K562 (cell line): ENCODE measurements at regions not wholly inside any gene's neighbourhood (a gene's known extent, or its start where the extent isn't known, plus 50 kb on each side); places are given as distances from the start of the nearest gene placed in this dataset.

Experiments
- ATAC-seq: fragments of 200-7000 bp; cut with Tn5 transposase; 3 replicates; pipeline ENCODE4 v1.9.1; 2020; ENCODE audit warnings: moderate library complexity
- BruUV-seq: library from RNA; stranded (reverse); fragments of 400-500 nt; replicated peaks from 2 replicates; lab custom pipeline; 2021; lab: Mats Ljungman, UMichigan
- CTCF ChIA-PET: fragments of 300-600 bp; formaldehyde crosslinking; extraction: SDS; loops from one replicate; lab custom pipeline; 2021; ENCODE audit warnings: low intra/inter-chr PET ratio; lab: Yijun Ruan, JAX
- POLR2A ChIA-PET: fragments of 300-600, 350-650 bp; sonication (Branson Sonifier 250); formaldehyde crosslinking; extraction: SDS; loops from one replicate; lab custom pipeline; 2021; ENCODE audit warnings: antibody characterized with exemption, inconsistent platforms; lab: Yijun Ruan, JAX
- DNase-seq, 4 experiments: peaks; one replicate each; pipeline versions ENCODE4 v3.0.0 to v3.0.0-alpha.2; 2011 to 2018; ENCODE audit warnings: low spot score in 3 of 4, mixed read lengths in 3 of 4; ENCODE audit errors: extremely low read depth in 1 of 4
- FAIRE-seq: peaks from 2 replicates; lab custom pipeline; 2011; peaks lifted over from hg19 to GRCh38; lab: Jason Lieb, UNC
- H2AFZ ChIP-seq: 2 replicates; pipeline ENCODE4 v1.6.0; 2011; ENCODE audit warnings: low read depth, low read length, control low read depth, inconsistent platforms
- H3K27ac ChIP-seq: fragments of 200-600 bp; 3 replicates; pipeline ENCODE4 v1.8.0; 2011; ENCODE audit warnings: low read depth, mild to moderate bottlenecking, control low read depth, inconsistent platforms, low read length, moderate library complexity, mixed read lengths; ENCODE audit errors: extremely low read depth
- H3K27me3 ChIP-seq, 2 experiments: fragments of 300-600 bp in 1 of 2; 2 replicates in 1 of 2; 3 replicates in 1 of 2; pipeline versions ENCODE4 v1.6.0 to v1.8.0; 2011; ENCODE audit warnings: inconsistent platforms in 2 of 2, low read length in 2 of 2, mild to moderate bottlenecking in 1 of 2, mixed read lengths in 1 of 2, moderate library complexity in 1 of 2; ENCODE audit not compliant: control insufficient read depth in 2 of 2, insufficient read depth in 2 of 2
- H3K36me3 ChIP-seq: fragments of 300-600 bp; 3 replicates; pipeline ENCODE4 v1.8.0; 2011; ENCODE audit warnings: mild to moderate bottlenecking, low read length, inconsistent platforms; ENCODE audit not compliant: control insufficient read depth, insufficient read depth
- H3K4me1 ChIP-seq, 2 experiments: fragments of 200-600 bp in 1 of 2; replicated peaks in 1 of 2; 2 replicates in 1 of 2; 3 replicates in 1 of 2; pipeline versions ENCODE4 v1.5.1 to v1.8.0; 2011; ENCODE audit warnings: inconsistent platforms in 2 of 2, low read length in 2 of 2, mild to moderate bottlenecking in 1 of 2, mixed read lengths in 1 of 2, moderate library complexity in 1 of 2; ENCODE audit not compliant: control insufficient read depth in 2 of 2, insufficient read depth in 2 of 2
- H3K4me2 ChIP-seq: 2 replicates; pipeline ENCODE4 v1.6.1; 2011; ENCODE audit warnings: low read length, control low read depth, inconsistent platforms, mixed read lengths; ENCODE audit not compliant: insufficient read depth
- H3K4me3 ChIP-seq: fragments of 200-600 bp; sonication (generic), shearing (Covaris generic); 2 replicates; pipeline ENCODE4 v1.5.1; 2016; ENCODE audit warnings: control low read depth, inconsistent platforms
- H3K79me2 ChIP-seq: fragments of 200-600 bp; 3 replicates; pipeline ENCODE4 v1.8.0; 2011; ENCODE audit warnings: low read length, inconsistent platforms; ENCODE audit not compliant: control insufficient read depth, insufficient read depth
- H3K9ac ChIP-seq, 2 experiments: 2 replicates each; pipeline versions ENCODE4 v1.6.0 to v1.6.1; 2011; ENCODE audit warnings: low read depth in 2 of 2, low read length in 2 of 2, control low read depth in 1 of 2, inconsistent platforms in 1 of 2, mild to moderate bottlenecking in 1 of 2, mixed read lengths in 1 of 2; ENCODE audit not compliant: insufficient read depth in 1 of 2
- H3K9me1 ChIP-seq: one replicate; pipeline ENCODE4 v1.6.0; 2011; ENCODE audit warnings: inconsistent platforms, mild to moderate bottlenecking, low read length, moderate library complexity; ENCODE audit not compliant: control insufficient read depth, insufficient read depth
- H3K9me3 ChIP-seq: replicated peaks from 2 replicates; pipeline ENCODE4 v1.5.1; 2011; ENCODE audit warnings: low read depth, low read length, inconsistent platforms; ENCODE audit not compliant: control insufficient read depth, insufficient read depth
- H4K20me1 ChIP-seq: replicated peaks from 2 replicates; pipeline ENCODE4 v1.6.1; 2011; ENCODE audit warnings: low read length, inconsistent platforms, mixed read lengths; ENCODE audit not compliant: control insufficient read depth, insufficient read depth
- ARID3A ChIP-seq: IDR thresholded peaks from 2 replicates; pipeline ENCODE4 v1.6.1; 2012; ENCODE audit warnings: low read depth, low read length, improper control_type of control experiment, borderline replicate concordance
- ASH1L ChIP-seq: fragments of 450-650 bp; IDR thresholded peaks from 2 replicates; pipeline ENCODE4 v1.6.1; 2018; ENCODE audit warnings: borderline replicate concordance, mild to moderate bottlenecking, low read depth; ENCODE audit not compliant: partially characterized antibody
- E2F8 ChIP-seq: fragments of 450-650 bp; IDR thresholded peaks from 2 replicates; pipeline ENCODE4 v1.7.1; 2018; ENCODE audit warnings: mild to moderate bottlenecking, low read depth; ENCODE audit not compliant: partially characterized antibody
- E4F1 ChIP-seq: fragments of 250-450 bp; sonication (Bioruptor Pico); IDR thresholded peaks from 2 replicates; pipeline ENCODE4 v1.5.0; 2021; ENCODE audit warnings: mild to moderate bottlenecking, borderline replicate concordance
- EZH2 ChIP-seq: IDR thresholded peaks from 2 replicates; pipeline ENCODE4 v1.6.1; 2012; ENCODE audit warnings: low read depth, mild to moderate bottlenecking, inconsistent platforms, low read length, borderline replicate concordance
- GABPA ChIP-seq: fragments of 200-800 bp; sonication (Bioruptor generic); conservative IDR thresholded peaks from 2 replicates; pipeline ENCODE4 v1.6.1; 2016; ENCODE audit warnings: low read depth, missing genetic modification characterization, missing compliant biosample characterization
- MCM3 ChIP-seq: fragments of 450-650 bp; IDR thresholded peaks from 2 replicates; pipeline ENCODE4 v1.6.1; 2016
- MLX ChIP-seq, 2 experiments: fragments of 450-650 bp in 1 of 2; sonication (generic) in 1 of 2; formaldehyde crosslinking; conservative IDR thresholded peaks; 2 replicates each; pipeline versions ENCODE4 v1.4.0 to v1.8.1; 2020 to 2022; ENCODE audit warnings: mild to moderate bottlenecking in 1 of 2, missing genetic modification reagents in 1 of 2
- PML ChIP-seq: IDR thresholded peaks from 2 replicates; pipeline ENCODE4 v1.6.1; 2012; ENCODE audit warnings: low read length, inconsistent platforms
- SMAD4 ChIP-seq: fragments of 250-450 bp; sonication (Bioruptor Pico); conservative IDR thresholded peaks from 2 replicates; pipeline ENCODE4 v1.8.0; 2021; ENCODE audit warnings: inconsistent platforms, mild to moderate bottlenecking, moderate library complexity
- ZNF140 ChIP-seq: fragments of 250-450 bp; sonication (Bioruptor Pico); IDR thresholded peaks from 2 replicates; pipeline ENCODE4 v1.8.0; 2021; ENCODE audit warnings: moderate library complexity, mild to moderate bottlenecking, inconsistent platforms
- ZNF445 ChIP-seq: fragments of 250-450 bp; sonication (Bioruptor Pico); IDR thresholded peaks from 2 replicates; pipeline ENCODE4 v1.4.0; 2020; ENCODE audit warnings: low read depth, mild to moderate bottlenecking, moderate library complexity
- ZNF512 ChIP-seq: IDR thresholded peaks from 2 replicates; pipeline ENCODE4 v1.6.1; 2016; ENCODE audit warnings: missing genetic modification characterization, missing compliant biosample characterization
- in situ Hi-C: fragments of 300-500 bp; cut with MboI; formaldehyde crosslinking; loops from 4 replicates; pipeline ENCODE4 v1.15.0; 2018; ENCODE audit warnings: inconsistent platforms, mixed read lengths
- intact Hi-C: fragments of 100-400 bp; cut with micrococcal nuclease; formaldehyde crosslinking; loops from 2 replicates; pipeline ENCODE4 v1.14.2; 2022

GRCh38 chr14:40139657-40140056 is 707.4 kb upstream of the FBXO33 start:
- DNase-seq: no peak
- H3K4me3 ChIP-seq: no peak overlapping the region
- no peaks in the 10 kb centered on the region for H3K36me3 ChIP-seq
- ChIA-PET POLR2A (no interaction called here), CTCF (no interaction called here)
- in situ Hi-C loops (no loop called here), intact Hi-C loops (no loop called here)
- H3K4me2 ChIP-seq: no peak overlapping the region
- no peak for ATAC-seq
- no peaks in the 10 kb centered on the region for H3K4me1 ChIP-seq
- no peak for FAIRE-seq
- no peaks in the 10 kb centered on the region for H3K9me1 ChIP-seq
- H4K20me1 ChIP-seq: no peaks in the 10 kb centered on the region
- H3K27me3 ChIP-seq: no peaks in the 10 kb centered on the region
- no TSS peak for BruUV-seq
- H2AFZ ChIP-seq: no peak overlapping the region
- H3K9ac ChIP-seq: no peak overlapping the region
- no peak overlapping the region for H3K27ac ChIP-seq
- no peaks in the 10 kb centered on the region for H3K79me2 ChIP-seq
- H3K9me3 ChIP-seq: no peaks in the 10 kb centered on the region
- TF ChIP-seq ARID3A (no peak), E4F1 (CRISPR knock-in tag) (no peak), ZNF445 (CRISPR knock-in tag) (no peak), PML (no peak), MCM3 (no peak), E2F8 (no peak), ZNF140 (no peak), ZNF512 (tag) (no peak), SMAD4 (no peak), ASH1L (no peak), MLX (CRISPR knock-in tag; conservative IDR thresholded peaks at IDR 0.05) (no peak), EZH2 (no peak), GABPA (tag) (no peak)
